Esophagus squamous epithelium (tissue), 5 donors: ENCODE measurements at regions not wholly inside any gene's neighbourhood (a gene's known extent, or its start where the extent isn't known, plus 50 kb on each side); places are given as distances from the start of the nearest gene placed in this dataset.
"Not testable (repeated sequence)": the region's sequence is repeated elsewhere in the genome, so short reads cannot be mapped to it uniquely, and the experiment has no call there.

Source experiments
- DNase-seq: peaks from one replicate; lab custom pipeline; 2025; lab: John Stamatoyannopoulos, UW
- H3K27ac ChIP-seq, 4 donors: fragments of 200-600 bp; sonication (generic); one replicate each; pipeline ENCODE4 v1.5.1; 2016 to 2019; ENCODE audit warnings: mild to moderate bottlenecking in 1 of 4
- H3K27me3 ChIP-seq, 4 donors: fragments of 200-600 bp; sonication (generic); 1 replicate in 3 of 4; 2 replicates in 1 of 4; pipeline versions ENCODE4 v1.5.1 to v1.6.0; 2017 to 2021; ENCODE audit warnings: antibody characterized with exemption in 1 of 4
- H3K36me3 ChIP-seq, 3 donors: fragments of 200-600 bp; sonication (generic); one replicate each; pipeline ENCODE4 v1.5.1; 2016 to 2019
- H3K4me1 ChIP-seq, 3 donors: fragments of 200-600 bp; sonication (generic); one replicate each; pipeline ENCODE4 v1.5.1; 2017 to 2019
- H3K4me3 ChIP-seq, 4 donors: fragments of 200-600 bp; sonication (generic); 1 replicate in 3 of 4; 2 replicates in 1 of 4; pipeline ENCODE4 v1.5.1; 2016 to 2019; ENCODE audit warnings: mild to moderate bottlenecking in 2 of 4, moderate library complexity in 1 of 4
- H3K9me3 ChIP-seq, 3 donors: fragments of 200-600 bp; sonication (generic); one replicate each; pipeline ENCODE4 v1.5.1; 2016 to 2019
- POLR2A ChIP-seq, 4 donors: fragments of 450-650 bp; IDR thresholded peaks; one replicate each; pipeline ENCODE4 v1.6.1; 2017; ENCODE audit warnings: antibody characterized with exemption in 4 of 4, mild to moderate bottlenecking in 4 of 4, moderate library complexity in 3 of 4
- WGBS, 2 donors: methylation state at CpG; one replicate each; pipeline ENCODE4 v1.1.5; 2018; 5-methylcytosine and 5-hydroxymethylcytosine counted together
- intact Hi-C: fragments of 100-400 bp; cut with DNase I; formaldehyde crosslinking; loops from one replicate; pipeline ENCODE4 v1.15.0; 2022
- TF ChIP-seq, protein P1 (sequence below), 6 experiments: fragments of 450-650 bp in 4 of 6; fragments of 200-600 bp in 2 of 6; sonication (generic) in 2 of 6; IDR thresholded peaks; one replicate each; pipeline ENCODE4 v1.5.1; 2016 to 2019; ENCODE audit warnings: antibody characterized with exemption in 6 of 6, mild to moderate bottlenecking in 4 of 6, moderate library complexity in 4 of 6
- donor health status: DM: yes; HTN: yes; CAD: no.

- no peak for DNase-seq
- no peaks in the 10 kb centered on the region for H3K36me3 ChIP-seq
- H3K9me3 ChIP-seq = peaks cover 0 to 7% (median 0%) of the 10 kb centered on the region in 3 donors
- TF ChIP-seq POLR2A (IDR thresholded peaks at IDR 0.05) = no peak
- TF ChIP-seq, protein P1, sequence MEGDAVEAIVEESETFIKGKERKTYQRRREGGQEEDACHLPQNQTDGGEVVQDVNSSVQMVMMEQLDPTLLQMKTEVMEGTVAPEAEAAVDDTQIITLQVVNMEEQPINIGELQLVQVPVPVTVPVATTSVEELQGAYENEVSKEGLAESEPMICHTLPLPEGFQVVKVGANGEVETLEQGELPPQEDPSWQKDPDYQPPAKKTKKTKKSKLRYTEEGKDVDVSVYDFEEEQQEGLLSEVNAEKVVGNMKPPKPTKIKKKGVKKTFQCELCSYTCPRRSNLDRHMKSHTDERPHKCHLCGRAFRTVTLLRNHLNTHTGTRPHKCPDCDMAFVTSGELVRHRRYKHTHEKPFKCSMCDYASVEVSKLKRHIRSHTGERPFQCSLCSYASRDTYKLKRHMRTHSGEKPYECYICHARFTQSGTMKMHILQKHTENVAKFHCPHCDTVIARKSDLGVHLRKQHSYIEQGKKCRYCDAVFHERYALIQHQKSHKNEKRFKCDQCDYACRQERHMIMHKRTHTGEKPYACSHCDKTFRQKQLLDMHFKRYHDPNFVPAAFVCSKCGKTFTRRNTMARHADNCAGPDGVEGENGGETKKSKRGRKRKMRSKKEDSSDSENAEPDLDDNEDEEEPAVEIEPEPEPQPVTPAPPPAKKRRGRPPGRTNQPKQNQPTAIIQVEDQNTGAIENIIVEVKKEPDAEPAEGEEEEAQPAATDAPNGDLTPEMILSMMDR (IDR thresholded peaks at IDR 0.05) = no peak
- intact Hi-C loops = no loop called here
- H3K4me1 ChIP-seq = no peaks in the 10 kb centered on the region
- no peaks in the 10 kb centered on the region for H3K27me3 ChIP-seq
- H3K27ac ChIP-seq = no peak overlapping the region
- WGBS, 2 donors = 47 to 50% methylated on average over 1 of the region's 1 CpG
- no peak overlapping the region for H3K4me3 ChIP-seq
These were observed 1400.7 kb downstream of the CDH8 start for GRCh38 chr16:60635548-60635947.

DNA sequence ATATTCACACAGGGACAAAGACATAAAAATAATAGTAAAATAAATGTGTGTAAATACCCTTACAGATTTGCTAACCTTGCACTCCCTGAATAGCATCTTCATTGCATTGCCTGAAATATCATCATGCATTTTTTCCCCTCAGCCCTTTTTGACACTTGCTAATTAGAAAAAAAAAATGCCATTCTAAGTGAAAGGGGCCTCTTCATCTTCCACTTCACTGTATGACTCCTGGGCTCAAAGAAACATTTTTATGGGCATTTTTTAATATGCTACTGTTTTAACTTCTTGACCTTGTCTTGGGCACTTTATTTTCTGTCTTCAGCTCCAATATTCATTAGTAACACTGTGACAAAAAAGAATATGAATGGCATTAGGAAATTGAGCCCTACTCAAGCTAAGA, 1424.4 kb downstream of the CDH8 start:
- intact Hi-C loops = no loop called here
- Histone ChIP-seq H3K36me3 (no peaks in the 10 kb centered on the region), H3K27ac (no peak overlapping the region), H3K4me3 (no peak overlapping the region), H3K9me3 (no peaks in the 10 kb centered on the region), H3K27me3 (no peaks in the 10 kb centered on the region), H3K4me1 (no peaks in the 10 kb centered on the region)
- TF ChIP-seq, protein P1 (IDR thresholded peaks at IDR 0.05) = no peak
- no peak for DNase-seq

- intact Hi-C loops = no loop called here
- Histone ChIP-seq H3K4me1 (no peaks in the 10 kb centered on the region), H3K27ac (no peak overlapping the region), H3K4me3 (no peak overlapping the region), H3K9me3 (no peaks in the 10 kb centered on the region), H3K27me3 (no peaks in the 10 kb centered on the region), H3K36me3 (no peaks in the 10 kb centered on the region)
- TF ChIP-seq, protein P1 (IDR thresholded peaks at IDR 0.05) = no peak
- no peak for TF ChIP-seq POLR2A (IDR thresholded peaks at IDR 0.05)
- DNase-seq = no peak
- 54 to 67% methylated on average over 2 of the region's 2 CpGs for WGBS, 2 donors
These were observed 1427.3 kb downstream of the CDH8 start for GRCh38 chr16:60608971-60609370.

GRCh38 chr16:60605652-60606051, 1430.6 kb downstream of the CDH8 start:
- intact Hi-C loops, DNase-seq: not testable (repeated sequence)
- 63 to 79% methylated on average over 2 to 3 of the region's 3 CpGs for WGBS, 2 donors

GRCh38 chr16:60605176-60605575, 1431.1 kb downstream of the CDH8 start:
- no peaks in the 10 kb centered on the region for H3K36me3 ChIP-seq
- DNase-seq = no peak
- no peak for TF ChIP-seq POLR2A (IDR thresholded peaks at IDR 0.05)
- TF ChIP-seq, protein P1 (IDR thresholded peaks at IDR 0.05) = no peak
- WGBS, 2 donors = 51 to 63% methylated on average over 3 of the region's 3 CpGs
- H3K4me3 ChIP-seq = no peak overlapping the region
- no peaks in the 10 kb centered on the region for H3K27me3 ChIP-seq
- H3K4me1 ChIP-seq = no peaks in the 10 kb centered on the region
- H3K9me3 ChIP-seq = peaks cover 0 to 4% (median 0%) of the 10 kb centered on the region in 3 donors
- no peak overlapping the region for H3K27ac ChIP-seq
- intact Hi-C loops = no loop called here

More at GRCh38 chr16:60605652-60606051, 1430.6 kb downstream of the CDH8 start:
- not testable (repeated sequence) for H3K9me3 ChIP-seq, H3K4me3 ChIP-seq, H3K27me3 ChIP-seq, H3K36me3 ChIP-seq, H3K27ac ChIP-seq, H3K4me1 ChIP-seq

DNA sequence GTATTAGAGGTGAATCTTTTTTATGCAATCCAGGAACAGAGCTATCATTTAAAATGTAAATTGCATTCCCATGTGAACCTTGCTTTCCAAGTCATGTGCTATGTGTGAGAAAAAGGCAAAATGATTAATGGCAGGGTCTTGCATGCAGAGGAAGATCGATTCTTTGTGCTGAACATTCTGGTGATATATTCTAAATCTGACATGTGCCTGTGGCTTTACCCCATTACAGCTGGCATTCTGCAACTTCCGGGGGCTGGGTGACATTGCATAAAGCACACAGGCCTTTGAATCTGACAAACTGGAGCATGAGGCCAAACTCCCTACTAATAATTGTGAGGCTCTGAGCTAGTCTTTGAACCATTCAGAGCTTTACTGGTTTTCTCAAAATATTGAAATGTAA, 1449.7 kb downstream of the CDH8 start:
- Histone ChIP-seq H3K9me3 (no peaks in the 10 kb centered on the region), H3K36me3 (no peaks in the 10 kb centered on the region), H3K4me1 (no peaks in the 10 kb centered on the region), H3K4me3 (no peak overlapping the region), H3K27ac (no peak overlapping the region), H3K27me3 (no peaks in the 10 kb centered on the region)
- 40 to 54% methylated on average over 2 of the region's 2 CpGs for WGBS, 2 donors
- no peak for TF ChIP-seq POLR2A (IDR thresholded peaks at IDR 0.05)
- TF ChIP-seq, protein P1 (IDR thresholded peaks at IDR 0.05) = no peak
- intact Hi-C loops = no loop called here
- DNase-seq = no peak
